ENCODE measurements at regions not wholly inside any gene's neighbourhood (a gene's known extent, or its start where the extent isn't known, plus 50 kb on each side); places are given as distances from the start of the nearest gene placed in this dataset.

DNA sequence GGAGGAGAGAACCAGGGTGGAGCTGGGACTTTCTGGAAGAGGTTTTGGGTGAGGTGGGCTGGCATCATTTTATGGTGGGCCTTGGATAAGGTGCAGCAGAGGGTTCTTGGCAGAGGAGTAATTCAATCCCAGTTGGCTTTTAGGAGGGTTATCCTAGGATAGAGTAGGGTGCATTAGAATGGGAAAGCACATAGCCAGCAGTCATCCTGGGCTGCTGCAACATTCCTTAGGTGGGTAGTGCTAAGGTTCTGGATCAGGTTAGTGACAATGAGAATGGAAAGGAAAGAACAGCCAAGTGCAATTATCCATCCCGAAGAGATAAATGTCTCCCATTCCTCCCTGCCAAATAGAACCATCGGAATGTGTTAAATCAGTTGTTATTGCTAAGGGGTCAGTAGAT, 157.3 kb upstream of the SPRED2 start:
- TF ChIP-seq, protein P1, sequence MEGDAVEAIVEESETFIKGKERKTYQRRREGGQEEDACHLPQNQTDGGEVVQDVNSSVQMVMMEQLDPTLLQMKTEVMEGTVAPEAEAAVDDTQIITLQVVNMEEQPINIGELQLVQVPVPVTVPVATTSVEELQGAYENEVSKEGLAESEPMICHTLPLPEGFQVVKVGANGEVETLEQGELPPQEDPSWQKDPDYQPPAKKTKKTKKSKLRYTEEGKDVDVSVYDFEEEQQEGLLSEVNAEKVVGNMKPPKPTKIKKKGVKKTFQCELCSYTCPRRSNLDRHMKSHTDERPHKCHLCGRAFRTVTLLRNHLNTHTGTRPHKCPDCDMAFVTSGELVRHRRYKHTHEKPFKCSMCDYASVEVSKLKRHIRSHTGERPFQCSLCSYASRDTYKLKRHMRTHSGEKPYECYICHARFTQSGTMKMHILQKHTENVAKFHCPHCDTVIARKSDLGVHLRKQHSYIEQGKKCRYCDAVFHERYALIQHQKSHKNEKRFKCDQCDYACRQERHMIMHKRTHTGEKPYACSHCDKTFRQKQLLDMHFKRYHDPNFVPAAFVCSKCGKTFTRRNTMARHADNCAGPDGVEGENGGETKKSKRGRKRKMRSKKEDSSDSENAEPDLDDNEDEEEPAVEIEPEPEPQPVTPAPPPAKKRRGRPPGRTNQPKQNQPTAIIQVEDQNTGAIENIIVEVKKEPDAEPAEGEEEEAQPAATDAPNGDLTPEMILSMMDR (conservative IDR thresholded peaks at IDR 0.05; ENCODE audit: low read length), result no peak
- no peak for TF ChIP-seq EZH2phosphoT487 (IDR thresholded peaks at IDR 0.05; ENCODE audit: borderline replicate concordance)

Data from Loucy (cell line).